Hematopoietic multipotent progenitor cell treated with erythropoietin and hydrocortisone succinate and interleukin-3 and kit ligand, for 6 days (in vitro differentiated cells): ENCODE measurements at regions not wholly inside any gene's neighbourhood (a gene's known extent, or its start where the extent isn't known, plus 50 kb on each side); places are given as distances from the start of the nearest gene placed in this dataset.
"Not testable (repeated sequence)": the region's sequence is repeated elsewhere in the genome, so short reads cannot be mapped to it uniquely, and the experiment has no call there.

Experiments
- DNase-seq: peaks from one replicate; pipeline ENCODE4 v3.0.0-alpha.2; 2015

- no peak for DNase-seq
These were observed 1945.3 kb upstream of the RAG2 start for GRCh38 chr11:38543311-38543710.

GRCh38 chr11:38538866-38539680 is 1941.0 kb upstream of the RAG2 start:
- DNase-seq = peak; percentile 99

- no peak for DNase-seq
These were observed 1932.2 kb upstream of the RAG2 start for GRCh38 chr11:38530226-38530625.

GRCh38 chr11:38524945-38525344 is 1926.9 kb upstream of the RAG2 start:
- DNase-seq = no peak

GRCh38 chr11:38517991-38518390 is 1920.0 kb upstream of the RAG2 start:
- DNase-seq = no peak

GRCh38 chr11:38512830-38513229 is 1914.8 kb upstream of the RAG2 start:
- DNase-seq = not testable (repeated sequence)

GRCh38 chr11:38510041-38510440 is 1912.0 kb upstream of the RAG2 start:
- peak; percentile 22 for DNase-seq

GRCh38 chr11:38503876-38504275 is 1905.8 kb upstream of the RAG2 start:
- DNase-seq = no peak

GRCh38 chr11:38498721-38499120 is 1900.7 kb upstream of the RAG2 start:
- peak; percentile 72 for DNase-seq

- no peak for DNase-seq
These were observed 1894.0 kb upstream of the RAG2 start for GRCh38 chr11:38491986-38492385.

GRCh38 chr11:38481391-38481790 is 1883.4 kb upstream of the RAG2 start:
- DNase-seq = no peak

- no peak for DNase-seq
These were observed 1879.0 kb upstream of the RAG2 start for GRCh38 chr11:38476808-38477575.

GRCh38 chr11:38461751-38462150 is 1863.7 kb upstream of the RAG2 start:
- DNase-seq = no peak

- DNase-seq = no peak
These were observed 1862.9 kb upstream of the RAG2 start for GRCh38 chr11:38460896-38461295.

GRCh38 chr11:38460429-38460828 is 1862.4 kb upstream of the RAG2 start:
- DNase-seq = no peak

- no peak for DNase-seq
These were observed 1858.3 kb upstream of the RAG2 start for GRCh38 chr11:38456371-38456770.

GRCh38 chr11:38448284-38448683 is 1850.2 kb upstream of the RAG2 start:
- DNase-seq = peak; percentile 24

- no peak for DNase-seq
These were observed 1848.3 kb upstream of the RAG2 start for GRCh38 chr11:38446336-38446735.

GRCh38 chr11:38438091-38438490 is 1840.1 kb upstream of the RAG2 start:
- DNase-seq = peak; percentile 25

- no peak for DNase-seq
These were observed 1827.5 kb upstream of the RAG2 start for GRCh38 chr11:38425578-38425977.

GRCh38 chr11:38423042-38423441 is 1825.0 kb upstream of the RAG2 start:
- DNase-seq = no peak

- no peak for DNase-seq
These were observed 1818.1 kb upstream of the RAG2 start for GRCh38 chr11:38416141-38416540.

- DNase-seq = peak; percentile 47
These were observed 1813.1 kb upstream of the RAG2 start for GRCh38 chr11:38411149-38411548.

GRCh38 chr11:38402063-38402462 is 1804.0 kb upstream of the RAG2 start:
- no peak for DNase-seq
